B cell (primary cell): ENCODE measurements at regions not wholly inside any gene's neighbourhood (a gene's known extent, or its start where the extent isn't known, plus 50 kb on each side); places are given as distances from the start of the nearest gene placed in this dataset.

Experiments used
- ATAC-seq: fragments of 200-7000 bp; cut with Tn5 transposase; one replicate; pipeline ENCODE4 v1.10.0; 2021; ENCODE audit warnings: low read depth, mild to moderate bottlenecking, moderate number of reproducible peaks, moderate library complexity
- CTCF ChIA-PET: fragments of 350-600 bp; sonication (Branson Sonifier 250); formaldehyde crosslinking; loops from one replicate; lab custom pipeline; 2021; ENCODE audit warnings: antibody characterized with exemption, inconsistent platforms; lab: Charles Lee
- POLR2A ChIA-PET: fragments of 350-600 bp; sonication (Branson Sonifier 250); formaldehyde crosslinking; loops from one replicate; lab custom pipeline; 2021; ENCODE audit warnings: antibody characterized with exemption; lab: Charles Lee
- DNase-seq: peaks from one replicate; pipeline ENCODE4 v3.0.0; 2013
- H2AFZ ChIP-seq: 2 replicates; pipeline ENCODE4 v1.6.1; 2012; ENCODE audit warnings: mild to moderate bottlenecking, low read depth, low read length; ENCODE audit not compliant: insufficient read depth, poor library complexity, severe bottlenecking
- H3K27ac ChIP-seq, 2 donors: 1 replicate in 1 of 2; 2 replicates in 1 of 2; pipeline ENCODE4 v1.5.1; 2012 to 2013; ENCODE audit warnings: low read length in 2 of 2, mild to moderate bottlenecking in 2 of 2, moderate library complexity in 1 of 2
- H3K27me3 ChIP-seq, 4 experiments: fragments of 200-600 bp in 1 of 4; sonication (generic) in 1 of 4; replicated peaks in 1 of 4; 1 replicate in 2 of 4; 2 replicates in 2 of 4; pipeline versions ENCODE4 v1.6.1 to v1.7.0; 2013 to 2016; ENCODE audit warnings: low read length in 3 of 4, mild to moderate bottlenecking in 2 of 4, mixed read lengths in 1 of 4, moderate library complexity in 1 of 4; ENCODE audit not compliant: insufficient read depth in 4 of 4, control insufficient read depth in 3 of 4; ENCODE audit errors: control extremely low read depth in 1 of 4
- H3K36me3 ChIP-seq, 2 experiments: replicated peaks in 1 of 2; 1 replicate in 1 of 2; 2 replicates in 1 of 2; pipeline versions ENCODE4 v1.6.1 to v1.7.1; 2013; ENCODE audit warnings: low read length in 1 of 2; ENCODE audit not compliant: insufficient read depth in 2 of 2, control insufficient read depth in 1 of 2; ENCODE audit errors: control extremely low read depth in 1 of 2, extremely low read depth in 1 of 2
- H3K4me1 ChIP-seq, 2 donors: fragments of 200-600 bp in 1 of 2; sonication (generic) in 1 of 2; 1 replicate in 1 of 2; 2 replicates in 1 of 2; pipeline versions ENCODE4 v1.5.1 to v1.6.1; 2013 to 2017; ENCODE audit warnings: low read length in 2 of 2; ENCODE audit not compliant: control insufficient read depth in 2 of 2, insufficient read depth in 2 of 2
- H3K4me2 ChIP-seq: replicated peaks from 2 replicates; pipeline ENCODE3; 2012; ENCODE audit warnings: mild to moderate bottlenecking, low read depth, low read length; ENCODE audit not compliant: poor library complexity, severe bottlenecking
- H3K4me3 ChIP-seq, 5 experiments: fragments of 200-600 bp in 1 of 5; sonication (generic) in 1 of 5; 1 replicate in 3 of 5; 2 replicates in 2 of 5; pipeline versions ENCODE4 v1.5.1 to v1.7.0; 2011 to 2016; ENCODE audit warnings: low read length in 4 of 5, mild to moderate bottlenecking in 4 of 5, low read depth in 2 of 5, control low read depth in 1 of 5, moderate library complexity in 1 of 5; ENCODE audit not compliant: insufficient read depth in 1 of 5; ENCODE audit errors: control extremely low read depth in 1 of 5, extremely low read depth in 1 of 5
- H3K79me2 ChIP-seq: fragments of 200-600 bp; sonication (generic); one replicate; pipeline ENCODE4 v1.6.0; 2016; ENCODE audit warnings: low read length; ENCODE audit not compliant: control insufficient read depth, insufficient read depth
- H3K9ac ChIP-seq: fragments of 200-600 bp; sonication (generic); 2 replicates; pipeline ENCODE4 v1.6.1; 2017; ENCODE audit warnings: mild to moderate bottlenecking, low read length, moderate library complexity
- H3K9me3 ChIP-seq, 3 donors: one replicate each; pipeline versions ENCODE4 v1.6.1 to v1.7.1; 2013; ENCODE audit warnings: low read length in 2 of 3; ENCODE audit not compliant: control insufficient read depth in 2 of 3, insufficient read depth in 1 of 3; ENCODE audit errors: control extremely low read depth in 1 of 3
- H4K20me1 ChIP-seq: 2 replicates; pipeline ENCODE4 v1.6.0; 2012; ENCODE audit warnings: mild to moderate bottlenecking, low read length; ENCODE audit not compliant: insufficient read depth, control insufficient read depth, poor library complexity, severe bottlenecking
- H3K27ac Mint-ChIP-seq: one replicate; pipeline ENCODE4 v1.8.0; 2021; ENCODE audit warnings: mixed read lengths
- H3K27me3 Mint-ChIP-seq: one replicate; pipeline ENCODE4 v1.8.0; 2021; ENCODE audit warnings: mixed read lengths
- H3K4me1 Mint-ChIP-seq: one replicate; pipeline ENCODE4 v1.8.0; 2021; ENCODE audit warnings: mixed read lengths
- H3K4me3 Mint-ChIP-seq: one replicate; pipeline ENCODE4 v1.8.0; 2021; ENCODE audit warnings: mixed read lengths
- H3K9me3 Mint-ChIP-seq: one replicate; pipeline ENCODE4 v1.8.0; 2022; ENCODE audit warnings: mixed read lengths; ENCODE audit not compliant: insufficient read depth
- CTCF ChIP-seq: fragments of 200-600 bp; IDR thresholded peaks from one replicate; pipeline ENCODE4 v1.8.0; 2022; ENCODE audit warnings: antibody characterized with exemption, mild to moderate bottlenecking
- EZH2 ChIP-seq: IDR thresholded peaks from 2 replicates; pipeline ENCODE4 v1.6.1; 2012; ENCODE audit warnings: borderline replicate concordance, low read depth, mild to moderate bottlenecking, moderate library complexity, low read length; ENCODE audit not compliant: insufficient read depth, poor library complexity, severe bottlenecking
- WGBS: methylation state at CpG from one replicate; pipeline ENCODE4 v1.1.5; 2013; ENCODE audit warnings: missing lambda C conversion rate; ENCODE audit not compliant: insufficient coverage; 5-methylcytosine and 5-hydroxymethylcytosine counted together
- intact Hi-C: fragments of 100-400 bp; cut with micrococcal nuclease; formaldehyde crosslinking; loops from one replicate; pipeline ENCODE4 v1.10.0; 2022

- Mint-ChIP-seq H3K27ac (no peak overlapping the region), H3K27me3 (no peaks in the 10 kb centered on the region), H3K9me3 (peaks cover 4% of the 10 kb centered on the region), H3K4me1 (no peaks in the 10 kb centered on the region), H3K4me3 (no peak overlapping the region)
- ChIA-PET POLR2A (no interaction called here), CTCF (no interaction called here)
- H3K79me2 ChIP-seq: no peaks in the 10 kb centered on the region
- H3K27me3 ChIP-seq: no peaks in the 10 kb centered on the region
- TF ChIP-seq EZH2 (no peak), CTCF (no peak)
- H3K27ac ChIP-seq: no peak overlapping the region
- ATAC-seq (no peak), DNase-seq (no peak)
- no peak overlapping the region for H3K4me3 ChIP-seq
- WGBS: 76% methylated on average over 3 of the region's 4 CpGs
- H4K20me1 ChIP-seq: no peaks in the 10 kb centered on the region
- intact Hi-C loops: no loop called here
- H3K36me3 ChIP-seq: no peaks in the 10 kb centered on the region
- no peaks in the 10 kb centered on the region for H3K4me1 ChIP-seq
- no peaks in the 10 kb centered on the region for H3K9me3 ChIP-seq
- no peak overlapping the region for H3K4me2 ChIP-seq
- H2AFZ ChIP-seq: no peak overlapping the region
- no peak overlapping the region for H3K9ac ChIP-seq
These were observed 199.5 kb downstream of the KCNN2 start for GRCh38 chr5:114561415-114561814.
